Neural cell (in vitro differentiated cells): ENCODE measurements at regions not wholly inside any gene's neighbourhood (a gene's known extent, or its start where the extent isn't known, plus 50 kb on each side); places are given as distances from the start of the nearest gene placed in this dataset.

Experiments used
- CTCF ChIP-seq: fragments of 450-650 bp; IDR thresholded peaks from 2 replicates; pipeline ENCODE4 v1.5.1; 2014; ENCODE audit warnings: antibody characterized with exemption, mild to moderate bottlenecking, moderate library complexity; ENCODE audit not compliant: poor library complexity, severe bottlenecking
- EP300 ChIP-seq: fragments of 450-650 bp; conservative IDR thresholded peaks from 2 replicates; pipeline ENCODE4 v1.6.1; 2014; ENCODE audit warnings: antibody characterized with exemption, mild to moderate bottlenecking, moderate library complexity; ENCODE audit not compliant: poor library complexity, severe bottlenecking
- MXI1 ChIP-seq: fragments of 450-650 bp; conservative IDR thresholded peaks from 2 replicates; pipeline ENCODE4 v1.6.1; 2014; ENCODE audit warnings: antibody characterized with exemption, mild to moderate bottlenecking; ENCODE audit not compliant: poor library complexity, severe bottlenecking
- REST ChIP-seq: IDR thresholded peaks from 2 replicates; pipeline ENCODE4 v1.6.1; 2012; ENCODE audit warnings: borderline replicate concordance
- SMC3 ChIP-seq: fragments of 450-650 bp; conservative IDR thresholded peaks from 2 replicates; pipeline ENCODE4 v1.6.1; 2014; ENCODE audit warnings: antibody characterized with exemption, mild to moderate bottlenecking, moderate library complexity; ENCODE audit not compliant: poor library complexity

DNA sequence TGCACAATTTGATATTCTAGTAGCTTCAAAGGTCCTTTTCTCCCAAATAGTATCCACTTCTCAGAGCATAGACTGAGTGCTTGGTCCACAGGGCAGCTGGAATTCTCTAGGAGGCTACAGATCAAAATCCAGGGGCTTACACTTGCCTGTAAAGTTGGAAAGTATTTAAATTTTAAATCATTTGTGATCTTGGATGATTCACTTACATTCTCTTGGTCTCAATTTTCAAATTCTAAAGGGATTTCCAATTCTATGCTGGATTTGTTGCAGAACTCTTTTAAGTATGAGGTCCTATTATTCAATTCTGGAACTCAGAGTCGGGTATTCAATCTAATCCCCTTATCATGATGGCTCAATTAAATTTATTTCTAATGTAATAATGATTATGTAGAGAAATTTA, 492.3 kb downstream of the NYAP2 start:
- TF ChIP-seq SMC3 (no peak), EP300 (no peak), REST (no peak), MXI1 (no peak), CTCF (no peak)
